ENCODE measurements at regions not wholly inside any gene's neighbourhood (a gene's known extent, or its start where the extent isn't known, plus 50 kb on each side); places are given as distances from the start of the nearest gene placed in this dataset.

DNA sequence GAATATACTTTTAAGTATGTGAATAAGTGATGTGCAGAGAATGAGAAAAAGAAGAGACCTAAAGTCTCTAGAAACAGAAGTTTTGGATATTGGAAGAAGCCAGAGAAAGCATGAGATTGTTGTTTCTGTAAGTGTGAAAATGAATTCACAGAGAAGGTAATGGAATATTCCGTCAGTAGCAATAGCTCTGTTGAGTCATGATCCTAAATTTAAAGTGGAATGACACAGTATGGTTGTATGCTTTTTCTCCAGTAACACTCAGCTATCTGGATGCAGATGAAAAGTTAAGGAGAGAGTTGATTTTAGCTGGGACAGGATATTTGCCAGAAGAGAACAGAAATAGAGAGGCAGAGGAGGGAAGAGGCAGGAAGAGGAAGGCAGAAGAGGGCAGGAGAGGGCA lies 1166.3 kb downstream of the GALC start:
- H3K4me2 ChIP-seq (ENCODE audit: insufficient read depth, low read length): no peak overlapping the region
- FAIRE-seq (no peak), DNase-seq (ENCODE audit: low read depth, low spot score) (no peak)
- dilution Hi-C loops (cut with MboI; ENCODE audit: extremely low pct_ligation_motif_present, low sequenced_read_pairs): no loop called here
- H3K4me3 ChIP-seq (replicated peaks in 1 of 3; ENCODE audit: insufficient read depth in 1 of 3, low read depth in 1 of 3, low read length in 3 of 3): no peak overlapping the region
- no peaks in the 10 kb centered on the region for H3K9me1 ChIP-seq (replicated peaks; ENCODE audit: control insufficient read depth, extremely low read depth, insufficient read depth, low read length)
- H3K36me3 ChIP-seq (ENCODE audit: control insufficient read depth in 2 of 2, extremely low read depth in 1 of 2, insufficient read depth in 2 of 2, low read length in 2 of 2): no peaks in the 10 kb centered on the region
- intact Hi-C loops (cut with micrococcal nuclease): no loop called here
- no peak for TF ChIP-seq EZH2 (IDR thresholded peaks at IDR 0.05; ENCODE audit: borderline replicate concordance, low read depth, low read length, severe bottlenecking)
- TF ChIP-seq JUN (IDR thresholded peaks at IDR 0.05; ENCODE audit: borderline replicate concordance, insufficient read depth, insufficient read length, low read depth): no peak
- TF ChIP-seq POLR2AphosphoS5 (IDR thresholded peaks at IDR 0.05; ENCODE audit: insufficient read depth, low read depth, low read length): no peak
- TF ChIP-seq, protein P1, sequence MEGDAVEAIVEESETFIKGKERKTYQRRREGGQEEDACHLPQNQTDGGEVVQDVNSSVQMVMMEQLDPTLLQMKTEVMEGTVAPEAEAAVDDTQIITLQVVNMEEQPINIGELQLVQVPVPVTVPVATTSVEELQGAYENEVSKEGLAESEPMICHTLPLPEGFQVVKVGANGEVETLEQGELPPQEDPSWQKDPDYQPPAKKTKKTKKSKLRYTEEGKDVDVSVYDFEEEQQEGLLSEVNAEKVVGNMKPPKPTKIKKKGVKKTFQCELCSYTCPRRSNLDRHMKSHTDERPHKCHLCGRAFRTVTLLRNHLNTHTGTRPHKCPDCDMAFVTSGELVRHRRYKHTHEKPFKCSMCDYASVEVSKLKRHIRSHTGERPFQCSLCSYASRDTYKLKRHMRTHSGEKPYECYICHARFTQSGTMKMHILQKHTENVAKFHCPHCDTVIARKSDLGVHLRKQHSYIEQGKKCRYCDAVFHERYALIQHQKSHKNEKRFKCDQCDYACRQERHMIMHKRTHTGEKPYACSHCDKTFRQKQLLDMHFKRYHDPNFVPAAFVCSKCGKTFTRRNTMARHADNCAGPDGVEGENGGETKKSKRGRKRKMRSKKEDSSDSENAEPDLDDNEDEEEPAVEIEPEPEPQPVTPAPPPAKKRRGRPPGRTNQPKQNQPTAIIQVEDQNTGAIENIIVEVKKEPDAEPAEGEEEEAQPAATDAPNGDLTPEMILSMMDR (IDR thresholded peaks at IDR 0.05; ENCODE audit: extremely low read depth in 1 of 2, insufficient read depth in 1 of 2, low read depth in 1 of 2, low read length in 2 of 2): no peak
- TF ChIP-seq POLR2A (IDR thresholded peaks at IDR 0.05; ENCODE audit: low read depth, low read length): no peak
- TF ChIP-seq, protein P2, sequence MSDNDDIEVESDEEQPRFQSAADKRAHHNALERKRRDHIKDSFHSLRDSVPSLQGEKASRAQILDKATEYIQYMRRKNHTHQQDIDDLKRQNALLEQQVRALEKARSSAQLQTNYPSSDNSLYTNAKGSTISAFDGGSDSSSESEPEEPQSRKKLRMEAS (IDR thresholded peaks at IDR 0.05; ENCODE audit: insufficient read depth, insufficient read length): no peak
- TF ChIP-seq GATA2 (IDR thresholded peaks at IDR 0.05; ENCODE audit: insufficient read depth, insufficient read length, low read depth, low read length): no peak
- TF ChIP-seq MYC (IDR thresholded peaks at IDR 0.05; ENCODE audit: low read depth, low read length): no peak
- TF ChIP-seq FOS (IDR thresholded peaks at IDR 0.05; ENCODE audit: borderline replicate concordance, insufficient read depth, low read length): no peak
- H3K27ac ChIP-seq (ENCODE audit: insufficient read depth, low read depth, low read length): no peak overlapping the region
- H4K20me1 ChIP-seq (replicated peaks; ENCODE audit: control insufficient read depth, extremely low read depth, insufficient read depth, low read length): no peaks in the 10 kb centered on the region
- no peak overlapping the region for H2AFZ ChIP-seq (ENCODE audit: low read depth, low read length)
- H3K9me3 ChIP-seq (replicated peaks; ENCODE audit: control insufficient read depth, insufficient read depth, low read length): peaks cover 3% of the 10 kb centered on the region
- CTCF ChIA-PET: interaction anchor here (0.6 kb wide), 1 partner anchor 425 kb away, joined by 3 read pairs; no protein-coding TSS in a partner anchor
- no peaks in the 10 kb centered on the region for H3K4me1 ChIP-seq (ENCODE audit: control insufficient read depth, extremely low read depth, insufficient read depth, low read length)
- H3K9ac ChIP-seq (replicated peaks; ENCODE audit: extremely low read depth, insufficient read depth, low read length): no peak overlapping the region
- POLR2A ChIA-PET: no interaction called here
- no peaks in the 10 kb centered on the region for H3K27me3 ChIP-seq (ENCODE audit: control insufficient read depth in 2 of 2, insufficient read depth in 2 of 2, low read length in 2 of 2)
- no peaks in the 10 kb centered on the region for H3K79me2 ChIP-seq (ENCODE audit: control insufficient read depth, insufficient read depth, low read length)
- BruUV-seq (replicated peaks): no TSS peak
